ENCODE measurements at regions not wholly inside any gene's neighbourhood (a gene's known extent, or its start where the extent isn't known, plus 50 kb on each side); places are given as distances from the start of the nearest gene placed in this dataset.

DNA sequence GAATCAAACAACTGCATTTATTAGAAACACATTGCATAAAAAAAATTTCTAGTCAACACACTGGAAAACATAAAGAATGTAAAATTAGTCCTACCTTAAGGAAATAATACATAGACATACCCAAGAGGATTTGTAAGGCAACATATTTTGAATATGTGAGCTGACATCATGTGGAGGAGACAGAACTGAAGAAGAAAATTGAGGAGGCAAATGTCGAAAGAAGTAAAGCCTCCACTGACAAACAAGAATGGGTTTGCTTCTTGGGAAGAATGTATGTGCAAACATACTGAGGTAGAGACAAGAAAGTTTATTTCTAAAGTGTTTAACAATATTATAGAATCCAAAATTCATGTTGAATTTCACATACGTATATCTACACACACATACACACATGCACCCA, 363.0 kb upstream of the PDE4D start:
- intact Hi-C loops (cut with DNase I), result no loop called here

DNA sequence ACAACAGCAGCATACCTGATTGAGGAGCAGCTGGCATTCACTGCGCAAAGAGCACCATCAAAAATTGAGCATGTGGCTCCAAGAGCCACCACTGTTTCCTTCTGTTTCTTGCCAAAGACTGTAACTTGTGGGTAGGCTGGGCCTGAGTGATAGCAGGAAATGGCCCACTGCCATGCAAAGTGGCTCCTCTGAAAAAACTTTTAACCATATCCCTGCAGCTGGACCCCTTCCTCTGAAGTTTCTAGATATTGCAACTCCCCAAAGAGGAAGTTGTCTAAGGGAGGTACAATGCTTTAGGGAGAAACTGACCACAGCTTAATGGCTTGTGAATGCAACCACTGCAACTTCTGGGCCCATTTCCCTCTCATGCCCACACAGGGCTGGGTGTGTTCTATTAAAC, 355.4 kb upstream of the PDE4D start:
- no peak overlapping the region for H3K4me3 ChIP-seq
- no peaks in the 10 kb centered on the region for H3K27me3 ChIP-seq
- no peak for DNase-seq
- no peaks in the 10 kb centered on the region for H3K36me3 ChIP-seq
- no peak overlapping the region for H3K27ac ChIP-seq
- no peaks in the 10 kb centered on the region for H3K9me3 ChIP-seq
- TF ChIP-seq POLR2A (IDR thresholded peaks at IDR 0.05), result no peak
- TF ChIP-seq, protein P1, sequence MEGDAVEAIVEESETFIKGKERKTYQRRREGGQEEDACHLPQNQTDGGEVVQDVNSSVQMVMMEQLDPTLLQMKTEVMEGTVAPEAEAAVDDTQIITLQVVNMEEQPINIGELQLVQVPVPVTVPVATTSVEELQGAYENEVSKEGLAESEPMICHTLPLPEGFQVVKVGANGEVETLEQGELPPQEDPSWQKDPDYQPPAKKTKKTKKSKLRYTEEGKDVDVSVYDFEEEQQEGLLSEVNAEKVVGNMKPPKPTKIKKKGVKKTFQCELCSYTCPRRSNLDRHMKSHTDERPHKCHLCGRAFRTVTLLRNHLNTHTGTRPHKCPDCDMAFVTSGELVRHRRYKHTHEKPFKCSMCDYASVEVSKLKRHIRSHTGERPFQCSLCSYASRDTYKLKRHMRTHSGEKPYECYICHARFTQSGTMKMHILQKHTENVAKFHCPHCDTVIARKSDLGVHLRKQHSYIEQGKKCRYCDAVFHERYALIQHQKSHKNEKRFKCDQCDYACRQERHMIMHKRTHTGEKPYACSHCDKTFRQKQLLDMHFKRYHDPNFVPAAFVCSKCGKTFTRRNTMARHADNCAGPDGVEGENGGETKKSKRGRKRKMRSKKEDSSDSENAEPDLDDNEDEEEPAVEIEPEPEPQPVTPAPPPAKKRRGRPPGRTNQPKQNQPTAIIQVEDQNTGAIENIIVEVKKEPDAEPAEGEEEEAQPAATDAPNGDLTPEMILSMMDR (IDR thresholded peaks at IDR 0.05), result no peak
- intact Hi-C loops (cut with DNase I), result no loop called here
- no peaks in the 10 kb centered on the region for H3K4me1 ChIP-seq
- 50 to 60% methylated on average over 1 of the region's 1 CpG for WGBS, 2 donors

More for the DNA sequence above, 363.0 kb upstream of the PDE4D start:
- 80 to 91% methylated on average over 2 of the region's 2 CpGs for WGBS, 2 donors
- Histone ChIP-seq H3K27me3 (no peaks in the 10 kb centered on the region), H3K36me3 (no peaks in the 10 kb centered on the region), H3K9me3 (no peaks in the 10 kb centered on the region), H3K4me3 (no peak overlapping the region), H3K4me1 (no peaks in the 10 kb centered on the region), H3K27ac (no peak overlapping the region)
- TF ChIP-seq, protein P1 (IDR thresholded peaks at IDR 0.05), result no peak
- no peak for TF ChIP-seq POLR2A (IDR thresholded peaks at IDR 0.05)
- no peak for DNase-seq

DNA sequence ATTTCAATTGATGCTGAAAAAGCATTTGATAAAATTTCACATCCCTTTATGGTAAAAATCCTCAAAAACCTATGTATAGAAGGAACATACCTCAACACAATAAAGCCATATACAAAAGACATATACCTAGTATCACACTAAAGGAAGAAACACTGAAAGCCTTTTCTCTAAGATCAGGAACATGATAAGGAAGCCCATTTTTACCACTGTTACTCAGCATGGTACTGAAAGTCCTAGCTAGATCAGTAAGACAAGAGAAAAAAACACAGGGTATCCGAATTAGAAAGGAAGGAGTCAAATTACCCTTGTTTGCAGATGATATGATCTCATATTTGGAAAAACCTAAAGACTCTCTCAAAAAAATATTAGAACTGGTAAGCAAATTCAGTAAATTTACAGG, 350.2 kb upstream of the PDE4D start:
- Histone ChIP-seq H3K36me3 (no peaks in the 10 kb centered on the region), H3K4me3 (no peak overlapping the region), H3K9me3 (peaks cover 0 to 5% (median 5%) of the 10 kb centered on the region in 3 donors), H3K4me1 (no peaks in the 10 kb centered on the region), H3K27me3 (no peaks in the 10 kb centered on the region), H3K27ac (no peak overlapping the region)
- 67 to 79% methylated on average over 1 of the region's 1 CpG for WGBS, 2 donors
- intact Hi-C loops (cut with DNase I), result no loop called here
- TF ChIP-seq, protein P1 (IDR thresholded peaks at IDR 0.05), result no peak
- no peak for TF ChIP-seq POLR2A (IDR thresholded peaks at IDR 0.05)
- no peak for DNase-seq

- intact Hi-C loops (cut with DNase I), result no loop called here
- 53 to 60% methylated on average over 2 of the region's 2 CpGs for WGBS, 2 donors
- Histone ChIP-seq H3K4me3 (no peak overlapping the region), H3K4me1 (no peaks in the 10 kb centered on the region), H3K9me3 (no peaks in the 10 kb centered on the region), H3K36me3 (no peaks in the 10 kb centered on the region), H3K27ac (no peak overlapping the region), H3K27me3 (no peaks in the 10 kb centered on the region)
- no peak for TF ChIP-seq POLR2A (IDR thresholded peaks at IDR 0.05)
- TF ChIP-seq, protein P1 (IDR thresholded peaks at IDR 0.05), result no peak
- DNase-seq, result no peak
These were observed 338.7 kb upstream of the PDE4D start for GRCh38 chr5:60232036-60232795.

DNA sequence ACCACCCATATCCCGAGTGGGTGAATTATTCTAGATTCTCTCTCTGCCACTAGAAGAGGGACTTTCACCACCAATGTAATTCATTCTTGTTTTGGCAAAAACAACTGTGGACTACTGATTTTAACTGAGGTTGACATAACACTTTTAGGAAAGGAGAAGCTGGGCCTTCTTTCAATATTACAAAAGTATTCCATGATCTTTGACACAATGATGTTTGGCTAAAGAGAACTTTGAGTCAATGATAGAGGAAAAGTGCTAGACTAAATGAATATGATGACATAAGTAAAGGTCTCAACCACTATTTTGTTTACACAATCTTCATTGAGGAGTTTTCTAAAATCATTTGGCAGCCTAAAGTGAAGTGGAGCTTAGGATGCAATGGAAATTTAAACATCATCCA, 336.9 kb upstream of the PDE4D start:
- Histone ChIP-seq H3K9me3 (no peaks in the 10 kb centered on the region), H3K27ac (no peak overlapping the region), H3K4me1 (no peaks in the 10 kb centered on the region), H3K36me3 (no peaks in the 10 kb centered on the region), H3K4me3 (no peak overlapping the region), H3K27me3 (no peaks in the 10 kb centered on the region)
- TF ChIP-seq POLR2A (IDR thresholded peaks at IDR 0.05), result no peak
- TF ChIP-seq, protein P1 (IDR thresholded peaks at IDR 0.05), result no peak
- 75 to 88% methylated on average over 1 of the region's 1 CpG for WGBS, 2 donors
- DNase-seq, result no peak
- intact Hi-C loops (cut with DNase I), result no loop called here
